Vagina (tissue), 2 donors: ENCODE measurements at regions not wholly inside any gene's neighbourhood (a gene's known extent, or its start where the extent isn't known, plus 50 kb on each side); places are given as distances from the start of the nearest gene placed in this dataset.

Experiments used
- POLR2A ChIP-seq, 2 donors: fragments of 450-650 bp; IDR thresholded peaks; one replicate each; pipeline ENCODE4 v1.6.1; 2017; ENCODE audit warnings: antibody characterized with exemption in 2 of 2, mild to moderate bottlenecking in 2 of 2, moderate library complexity in 2 of 2
- POLR2AphosphoS5 ChIP-seq, 2 donors: sonication (generic); formaldehyde crosslinking; IDR thresholded peaks; one replicate each; pipeline ENCODE4 v1.9.0; 2017; ENCODE audit warnings: antibody characterized with exemption in 2 of 2, mild to moderate bottlenecking in 2 of 2, low read depth in 1 of 2; ENCODE audit not compliant: insufficient read depth in 1 of 2
- TF ChIP-seq, protein P1 (sequence below), 3 experiments: fragments of 450-650 bp in 2 of 3; fragments of 200-600 bp in 1 of 3; sonication (generic) in 1 of 3; IDR thresholded peaks; one replicate each; pipeline ENCODE4 v1.5.1; 2017 to 2019; ENCODE audit warnings: antibody characterized with exemption in 3 of 3, mild to moderate bottlenecking in 2 of 3, moderate library complexity in 2 of 3

GRCh38 chr7:115642194-115642593 lies 388.4 kb downstream of the TFEC start:
- TF ChIP-seq POLR2AphosphoS5 (IDR thresholded peaks at IDR 0.05; ENCODE audit: insufficient read depth in 1 of 2, low read depth in 1 of 2) (no peak), POLR2A (IDR thresholded peaks at IDR 0.05) (no peak)
- TF ChIP-seq, protein P1, sequence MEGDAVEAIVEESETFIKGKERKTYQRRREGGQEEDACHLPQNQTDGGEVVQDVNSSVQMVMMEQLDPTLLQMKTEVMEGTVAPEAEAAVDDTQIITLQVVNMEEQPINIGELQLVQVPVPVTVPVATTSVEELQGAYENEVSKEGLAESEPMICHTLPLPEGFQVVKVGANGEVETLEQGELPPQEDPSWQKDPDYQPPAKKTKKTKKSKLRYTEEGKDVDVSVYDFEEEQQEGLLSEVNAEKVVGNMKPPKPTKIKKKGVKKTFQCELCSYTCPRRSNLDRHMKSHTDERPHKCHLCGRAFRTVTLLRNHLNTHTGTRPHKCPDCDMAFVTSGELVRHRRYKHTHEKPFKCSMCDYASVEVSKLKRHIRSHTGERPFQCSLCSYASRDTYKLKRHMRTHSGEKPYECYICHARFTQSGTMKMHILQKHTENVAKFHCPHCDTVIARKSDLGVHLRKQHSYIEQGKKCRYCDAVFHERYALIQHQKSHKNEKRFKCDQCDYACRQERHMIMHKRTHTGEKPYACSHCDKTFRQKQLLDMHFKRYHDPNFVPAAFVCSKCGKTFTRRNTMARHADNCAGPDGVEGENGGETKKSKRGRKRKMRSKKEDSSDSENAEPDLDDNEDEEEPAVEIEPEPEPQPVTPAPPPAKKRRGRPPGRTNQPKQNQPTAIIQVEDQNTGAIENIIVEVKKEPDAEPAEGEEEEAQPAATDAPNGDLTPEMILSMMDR (IDR thresholded peaks at IDR 0.05): no peak
